ENCODE measurements at regions not wholly inside any gene's neighbourhood (a gene's known extent, or its start where the extent isn't known, plus 50 kb on each side); places are given as distances from the start of the nearest gene placed in this dataset.
A peak's percentile ranks its signal among the peaks of the same experiment; 100 is the strongest.

DNA sequence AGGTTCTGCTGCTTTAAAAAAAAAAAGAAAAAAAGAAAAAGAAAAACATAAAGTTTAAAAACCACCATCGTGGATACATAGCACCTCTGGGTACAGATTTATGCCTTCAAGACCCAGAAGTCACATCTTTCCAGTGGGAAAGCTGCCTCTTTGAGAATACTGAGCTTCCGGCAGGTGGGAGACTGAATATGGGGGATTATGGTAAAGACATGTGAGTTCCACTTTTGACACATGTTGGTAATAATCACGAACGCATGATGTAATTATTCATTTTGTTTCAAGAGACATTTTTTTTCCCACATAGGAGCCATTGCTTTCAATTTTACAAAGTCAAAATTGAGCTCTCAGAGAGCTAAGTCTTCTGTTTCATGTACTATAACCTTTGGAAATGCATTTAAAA is 229.7 kb upstream of the CDH5 start:
- no peak for DNase-seq

DNA sequence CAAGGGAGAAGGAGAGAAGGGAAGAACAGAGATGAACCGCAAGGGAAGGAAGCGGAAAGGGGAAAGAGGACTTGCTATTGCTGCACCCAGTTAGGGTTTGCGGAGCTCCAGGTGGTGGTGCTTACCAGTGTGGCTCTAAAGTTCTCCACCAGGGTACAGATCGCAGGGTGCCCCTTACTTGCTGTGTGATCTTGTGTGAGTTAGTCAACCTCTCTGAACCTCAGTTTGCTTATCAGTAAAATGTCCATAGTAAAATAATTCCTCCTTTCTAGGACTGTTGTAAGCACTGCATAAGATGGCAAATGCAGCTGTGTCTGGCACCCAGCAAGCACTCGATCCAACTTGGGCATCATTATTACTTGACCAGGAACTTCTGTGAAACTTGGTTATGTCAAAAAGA is 230.7 kb upstream of the CDH5 start:
- no peak for DNase-seq

DNA sequence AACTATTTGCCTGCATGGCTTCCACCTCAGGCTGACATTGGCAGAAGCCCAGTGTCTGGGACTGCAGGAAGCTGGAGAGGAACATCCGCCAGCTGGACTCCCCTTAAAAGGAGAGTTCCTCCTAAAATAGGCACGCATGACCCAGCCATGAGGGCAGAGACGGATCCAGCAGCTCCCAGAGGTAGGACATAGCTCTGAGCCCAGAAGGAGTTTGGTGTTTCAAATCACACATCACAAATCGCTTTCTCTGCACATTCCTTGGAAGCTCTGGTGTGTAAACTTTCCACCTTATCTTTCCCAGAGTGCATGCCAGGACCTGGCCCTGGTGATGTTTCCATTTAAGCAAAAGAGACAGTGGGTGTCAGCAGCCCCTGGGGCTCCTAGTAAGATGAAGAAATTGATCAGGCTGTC is 231.1 kb upstream of the CDH5 start:
- DNase-seq = no peak

DNA sequence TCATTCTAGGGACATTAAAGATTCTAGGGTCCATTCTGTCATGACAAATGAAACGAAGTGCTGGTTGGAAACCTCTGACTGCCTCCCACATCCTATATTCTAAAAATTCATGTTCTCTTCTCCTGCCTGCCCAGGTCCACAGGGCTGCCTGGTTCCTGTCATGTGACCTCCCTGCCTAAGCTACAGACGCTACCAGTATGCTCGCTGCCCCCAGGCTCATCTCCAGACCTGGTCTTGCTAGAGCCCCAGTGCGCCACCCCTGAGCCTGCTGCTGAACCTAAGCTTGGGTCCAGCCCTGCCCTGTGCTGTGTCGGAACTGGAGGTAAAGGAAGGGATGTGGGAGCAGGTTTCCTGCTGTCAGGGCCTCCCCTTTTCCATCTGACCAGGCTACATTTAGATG is 231.6 kb upstream of the CDH5 start:
- DNase-seq = no peak

DNA sequence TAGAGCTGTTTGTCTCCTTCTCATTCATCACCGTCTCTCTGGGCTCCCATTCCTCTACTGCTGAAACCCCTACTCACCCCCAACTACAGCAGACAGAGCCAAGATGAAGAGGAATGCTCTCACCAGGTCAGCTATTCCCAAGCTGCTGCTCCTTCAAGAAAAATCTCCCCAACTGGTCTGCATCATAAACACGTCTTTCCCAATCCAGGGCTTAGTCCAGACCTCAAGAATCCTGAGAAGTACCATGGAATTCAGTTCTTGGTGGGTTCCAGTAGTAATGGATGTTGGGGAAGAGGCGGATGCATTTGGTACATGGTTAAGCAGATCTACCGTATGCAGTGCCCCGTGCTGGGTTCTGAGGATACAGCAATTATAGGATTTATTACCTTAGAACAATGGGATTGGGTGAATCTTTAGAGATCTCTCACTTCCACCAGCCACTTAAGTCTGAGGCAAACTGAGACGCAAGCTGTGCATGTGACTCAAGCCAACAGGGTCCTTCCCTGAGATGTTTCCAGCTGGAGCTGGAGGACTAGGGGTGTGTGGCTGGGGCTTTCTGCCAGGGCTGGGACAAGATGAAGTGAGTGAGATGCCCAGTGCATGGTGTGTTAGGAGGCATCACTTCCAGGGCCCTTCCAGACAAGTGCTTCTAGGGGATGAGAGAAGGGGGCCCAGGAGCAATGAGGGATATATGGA is 232.7 kb upstream of the CDH5 start:
- DNase-seq = no peak

DNA sequence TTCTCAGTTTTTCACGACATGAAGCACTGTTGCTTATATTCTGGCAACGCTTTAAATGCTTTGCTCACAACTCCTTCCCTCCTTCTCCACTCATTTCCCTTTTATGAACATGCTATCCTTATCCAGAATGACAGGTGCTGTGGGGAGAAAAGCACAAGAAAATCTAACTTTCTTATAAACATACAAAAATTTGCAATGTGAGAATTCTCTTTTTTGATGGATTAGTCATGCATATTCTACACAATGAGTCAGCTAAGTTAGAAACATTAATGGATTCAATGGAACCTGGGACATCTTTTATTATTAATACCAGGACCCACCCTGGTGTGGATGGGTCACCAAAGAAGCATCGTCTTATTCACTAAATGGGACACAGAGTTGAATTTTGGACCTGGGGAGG is 234.6 kb upstream of the CDH5 start:
- DNase-seq = no peak

DNA sequence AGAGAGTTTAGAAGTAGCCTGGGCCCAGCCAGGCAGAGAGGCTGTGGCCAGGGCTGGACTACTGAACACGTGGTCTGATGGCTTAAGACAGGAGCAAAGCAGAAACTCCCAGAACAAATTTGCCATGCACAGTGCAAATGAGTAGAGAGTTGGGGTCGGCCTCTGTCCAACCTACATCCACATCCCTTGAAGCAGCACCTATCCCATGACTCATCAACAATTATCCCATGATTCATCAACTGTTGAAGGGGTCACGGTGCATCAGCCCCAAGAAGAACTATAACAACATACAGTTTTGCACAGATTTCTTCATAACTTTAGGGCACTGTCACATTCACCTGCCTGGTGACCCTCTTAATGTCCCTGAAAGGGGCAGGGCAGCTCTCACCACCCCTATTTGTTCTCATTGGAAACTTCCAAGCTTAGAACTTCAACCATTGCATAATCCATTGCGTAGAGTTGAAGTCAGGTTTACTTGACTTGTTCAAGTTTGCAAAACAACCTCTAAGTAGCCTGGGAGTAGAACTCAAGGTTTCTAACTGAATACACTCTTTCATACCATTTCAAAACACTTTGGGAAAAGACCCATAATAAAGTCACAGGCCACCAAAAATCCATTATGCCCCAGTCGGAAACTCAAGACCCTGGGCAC is 235.2 kb upstream of the CDH5 start:
- no peak for DNase-seq

DNA sequence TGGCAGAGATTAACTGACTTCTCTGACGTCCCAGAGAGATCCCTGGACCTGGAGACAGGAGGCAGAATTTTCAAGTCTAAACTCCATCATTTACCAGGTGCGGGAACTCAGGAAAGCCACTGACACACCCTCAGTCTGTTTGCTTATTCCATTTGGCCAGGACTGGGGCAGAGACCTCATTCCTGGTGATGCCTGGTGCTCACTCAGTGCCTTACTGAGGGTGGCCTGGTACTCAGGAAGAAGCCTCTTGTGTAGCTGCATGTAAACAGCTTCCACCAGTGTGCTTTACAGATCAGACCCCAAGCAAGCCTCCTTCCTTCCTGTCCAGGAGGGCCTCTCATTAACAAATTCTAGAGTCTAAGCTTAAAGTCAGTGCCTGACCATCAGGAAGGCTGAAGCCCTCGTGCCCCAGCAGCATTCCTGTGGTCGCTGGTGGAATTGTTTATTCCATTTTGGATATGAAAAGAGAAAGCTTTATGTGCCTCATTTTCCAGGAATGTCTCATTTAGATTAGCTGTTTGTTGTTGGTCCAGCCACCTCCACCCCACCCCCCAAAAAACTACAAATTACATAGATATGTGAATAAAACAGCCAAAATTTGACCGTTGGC is 236.1 kb upstream of the CDH5 start:
- no peak for DNase-seq

DNA sequence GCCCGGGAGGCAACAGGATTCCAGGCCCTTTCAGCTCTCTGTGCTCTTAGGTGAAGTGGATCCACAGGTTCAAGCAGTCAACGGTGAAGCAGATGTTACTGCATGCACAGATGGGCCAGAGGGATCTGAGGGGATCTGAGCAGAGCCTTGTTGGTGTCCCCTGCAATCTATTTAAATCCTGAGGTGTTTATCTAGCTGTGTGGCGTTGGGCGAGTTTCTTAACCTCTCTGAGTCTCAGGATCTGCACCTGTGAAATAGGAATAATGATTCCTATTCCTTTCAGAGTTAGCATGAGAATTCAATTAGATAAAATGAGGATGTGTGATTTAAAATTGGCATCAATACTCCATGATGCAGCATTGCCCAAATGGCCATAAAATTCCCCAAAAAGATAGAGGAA is 237.3 kb upstream of the CDH5 start:
- no peak for DNase-seq

DNA sequence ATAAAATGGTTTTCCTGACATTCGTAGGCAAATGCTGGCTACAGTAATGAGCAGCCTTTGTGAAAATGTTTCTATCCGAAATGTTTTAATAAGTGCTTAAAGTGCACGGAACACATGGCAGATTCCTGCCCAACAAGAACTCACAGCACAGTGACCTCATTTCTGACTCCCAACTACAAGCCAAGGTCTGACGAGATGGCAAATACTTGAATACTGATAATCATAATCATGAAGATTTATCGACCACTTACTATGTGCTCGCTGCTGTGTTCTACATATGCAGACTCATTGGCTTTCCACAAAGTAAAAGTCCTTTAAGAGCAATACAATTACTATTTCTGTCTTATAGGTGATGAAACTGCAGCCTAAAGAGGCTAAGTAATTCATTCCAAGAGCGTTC is 238.1 kb upstream of the CDH5 start:
- no peak for DNase-seq

DNA sequence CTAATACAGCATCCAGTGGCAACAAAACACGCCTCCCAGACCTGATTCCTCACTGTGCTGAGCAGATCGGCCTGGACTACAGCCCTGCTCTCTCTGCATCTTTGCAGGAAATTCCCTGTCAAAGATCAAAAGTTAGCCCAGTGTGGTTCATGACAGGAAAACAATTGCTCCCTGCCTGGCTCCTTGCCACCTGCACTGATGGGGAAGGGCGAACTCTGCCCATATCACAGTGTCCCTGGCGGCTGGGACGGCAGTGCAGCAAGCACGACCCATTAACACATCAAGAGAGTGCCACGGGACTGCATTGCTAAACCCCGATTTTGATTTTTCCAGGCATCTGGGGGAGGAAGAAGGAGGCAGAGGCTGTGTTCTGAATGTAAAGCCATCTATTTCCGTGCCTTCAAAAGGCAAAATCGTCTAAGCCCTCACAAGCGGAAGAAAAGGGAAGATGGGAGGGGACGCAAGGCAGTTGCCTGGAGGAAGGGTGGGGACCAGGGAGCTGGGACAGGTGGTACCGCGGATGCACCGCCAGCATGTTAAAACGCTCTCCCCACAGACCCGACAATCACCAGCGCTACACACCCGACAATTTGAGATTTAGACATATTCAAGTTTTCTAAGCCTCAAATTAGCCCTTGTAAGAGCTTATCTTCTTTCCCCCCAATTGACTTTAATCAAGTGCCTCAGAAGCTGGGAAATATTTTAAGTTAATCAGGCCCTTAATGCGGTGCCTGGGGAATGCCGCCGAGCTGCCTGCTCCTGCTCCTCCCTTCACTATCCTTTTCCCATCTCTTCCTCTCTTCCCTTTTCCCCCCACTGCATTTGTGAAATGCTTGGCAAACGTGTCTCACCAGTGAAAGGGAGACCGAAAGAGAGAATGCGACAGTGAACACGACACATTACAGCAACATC is 238.8 kb upstream of the CDH5 start:
- DNase-seq = no peak

DNA sequence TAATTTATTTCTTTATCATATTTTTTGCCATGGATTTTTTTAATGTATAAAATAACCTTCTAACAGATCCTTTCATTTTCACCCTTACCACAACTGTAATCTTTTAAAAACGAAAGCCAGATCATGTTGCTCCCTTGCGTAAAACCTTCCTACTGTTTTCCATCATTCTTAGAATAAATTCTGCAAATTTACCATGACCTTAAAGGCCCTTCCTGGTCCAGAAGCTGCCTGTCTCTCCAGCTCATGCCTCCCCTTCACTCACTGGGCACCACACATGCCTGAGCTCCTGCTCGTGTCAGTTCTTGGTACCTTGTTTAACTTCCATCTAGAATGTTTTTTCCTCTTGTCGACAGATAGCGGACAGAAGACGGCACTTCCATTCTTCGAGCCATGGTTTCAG is 245.0 kb upstream of the CDH5 start:
- DNase-seq = no peak

DNA sequence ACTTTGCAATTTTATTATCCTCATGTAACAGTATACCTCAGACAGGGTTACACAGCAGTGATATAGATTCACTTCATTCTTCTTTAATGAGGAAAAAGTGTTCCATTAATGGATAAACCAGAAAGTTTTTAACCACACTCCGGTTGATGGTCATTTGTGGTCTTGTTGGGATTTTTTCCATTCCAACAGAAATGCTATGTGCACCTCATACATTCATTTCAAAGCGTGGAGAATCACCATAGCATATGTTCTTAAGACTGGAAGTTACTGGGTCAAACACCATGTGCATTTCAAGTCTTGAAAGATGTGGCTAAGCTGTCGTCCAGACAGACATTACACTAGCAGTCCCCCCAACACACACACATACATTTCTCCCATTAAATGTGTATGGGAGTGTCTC is 245.8 kb upstream of the CDH5 start:
- no peak for DNase-seq

DNA sequence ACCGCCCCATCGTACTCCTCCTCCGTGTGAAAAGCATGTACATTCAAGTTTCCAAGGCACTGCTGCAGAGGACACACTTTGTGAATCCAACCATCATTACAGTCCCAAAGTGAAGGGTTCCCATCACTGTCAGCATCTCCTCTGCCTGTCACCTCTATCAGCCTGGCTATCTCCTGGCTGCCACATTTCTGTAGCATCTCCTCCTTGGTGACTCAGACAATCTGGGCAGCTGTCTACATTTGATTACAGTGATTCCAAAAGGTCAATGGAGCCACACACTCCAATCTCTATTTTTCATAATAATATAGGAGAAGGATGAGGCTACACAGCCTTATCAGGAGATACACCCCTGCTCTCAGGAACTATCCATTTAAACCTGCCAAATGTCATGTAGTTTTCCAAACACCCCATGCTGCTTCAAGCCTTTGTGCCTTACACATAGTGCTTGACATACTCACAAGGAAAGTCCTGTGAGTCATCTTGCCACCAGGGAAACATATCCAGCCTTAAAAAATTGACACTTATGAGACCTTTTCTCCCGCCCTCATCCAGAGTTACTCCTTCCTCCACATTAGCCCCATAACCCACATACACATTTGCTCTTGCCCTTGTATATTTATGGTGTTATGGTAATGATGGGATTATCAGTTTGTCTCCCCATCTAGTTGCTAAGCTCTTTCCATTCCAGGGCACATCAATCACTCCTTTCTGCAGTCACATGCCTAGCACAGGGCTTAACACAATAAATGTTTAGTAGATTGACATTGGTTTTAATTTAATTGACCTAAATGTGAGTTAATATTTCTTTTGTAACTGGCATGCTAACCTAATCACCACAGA is 250.1 kb upstream of the CDH5 start:
- no peak for DNase-seq

DNA sequence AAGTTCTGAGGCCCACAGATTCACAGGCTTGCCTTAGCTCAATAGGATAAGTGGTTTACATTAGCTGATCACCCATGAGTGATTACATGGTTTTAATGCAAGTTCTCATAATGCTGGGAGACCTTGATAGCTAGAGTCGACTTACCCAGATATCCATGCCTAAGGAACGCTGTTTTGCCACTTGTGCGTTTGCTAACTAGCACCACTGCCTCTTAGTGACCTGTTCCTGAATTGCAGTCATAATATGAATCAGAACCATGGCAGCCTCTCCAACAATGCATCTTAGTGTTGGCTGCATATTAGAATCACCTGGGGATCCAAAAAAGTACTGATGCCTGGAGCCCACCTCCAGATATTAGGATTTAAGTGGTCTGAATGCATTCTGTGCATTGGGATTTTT is 251.1 kb upstream of the CDH5 start:
- DNase-seq = no peak

DNA sequence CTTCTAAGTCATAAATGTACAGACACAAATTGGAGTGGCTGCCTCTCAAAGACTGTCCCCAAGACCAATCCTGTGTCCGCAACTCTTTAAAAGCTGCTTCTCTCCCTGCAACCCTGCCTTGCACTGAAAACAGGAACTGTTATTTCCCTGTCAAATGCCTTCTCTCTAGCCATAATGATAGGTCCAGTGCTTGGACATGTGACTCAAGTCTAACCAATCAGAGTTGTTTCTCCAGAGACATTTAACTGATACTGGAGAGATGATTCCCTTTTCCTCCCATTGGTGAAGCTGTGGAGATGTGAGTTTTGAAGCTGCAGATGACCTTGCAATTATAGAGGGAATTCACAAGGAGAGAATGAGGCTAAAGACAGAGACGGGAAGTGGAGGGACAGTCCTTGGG is 253.3 kb upstream of the CDH5 start:
- DNase-seq = no peak

DNA sequence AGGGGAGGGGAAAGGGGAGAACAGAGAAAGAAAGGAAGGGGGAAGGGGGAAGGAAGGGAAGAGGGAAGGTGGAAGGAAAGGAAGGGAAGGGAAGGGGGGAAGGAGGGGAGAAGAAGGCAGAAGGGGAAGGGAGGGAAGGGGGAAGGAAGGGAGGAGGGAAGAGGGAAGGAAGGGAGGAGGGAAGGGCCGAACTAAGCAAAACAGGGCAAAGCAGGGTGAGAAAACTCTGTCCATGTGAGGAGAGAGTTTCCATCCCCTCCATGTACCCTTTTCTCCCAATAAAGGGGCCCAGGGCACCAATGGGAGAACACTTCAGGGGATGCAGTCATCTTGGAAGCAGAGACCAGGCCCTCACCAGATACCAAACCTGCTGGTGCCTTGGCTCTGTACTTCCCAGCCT is 256.8 kb upstream of the CDH5 start:
- DNase-seq = no peak

DNA sequence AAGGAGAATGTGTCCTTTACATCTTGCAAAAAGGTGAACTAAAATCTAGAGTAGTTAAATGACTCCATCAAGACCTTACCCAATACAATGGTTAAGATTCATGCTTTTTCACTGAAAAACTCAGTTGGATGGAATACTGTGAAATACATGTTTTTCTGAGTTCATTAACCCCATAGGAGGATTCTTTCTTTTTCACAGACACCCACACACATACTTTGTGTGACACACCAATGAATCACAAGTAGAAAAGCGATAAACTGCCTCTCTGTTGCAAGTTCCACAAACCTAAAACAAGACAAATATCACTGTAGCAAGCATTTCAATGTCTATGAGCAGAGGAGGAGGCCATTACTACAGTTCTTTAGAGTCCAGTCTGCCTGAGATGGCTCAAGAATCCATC is 258.8 kb upstream of the CDH5 start:
- no peak for DNase-seq

DNA sequence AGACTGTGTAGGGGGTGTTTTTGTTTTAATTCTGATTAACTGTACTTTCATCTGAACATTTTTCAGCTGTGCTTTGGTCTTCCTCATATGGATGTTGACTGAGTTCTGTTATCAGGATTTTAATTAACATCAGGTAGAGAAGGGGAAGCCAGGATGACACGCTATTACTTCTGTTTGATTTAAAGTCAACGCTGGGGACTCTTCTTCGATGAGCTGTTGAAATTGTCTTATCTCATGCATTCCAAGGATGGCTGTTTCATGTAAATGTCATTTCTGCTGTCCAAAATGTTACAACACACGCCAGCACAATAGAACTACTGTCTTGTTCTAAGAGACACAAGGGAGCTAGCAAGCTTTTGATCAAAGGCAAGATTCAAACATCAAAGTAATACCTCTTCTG is 263.3 kb upstream of the CDH5 start:
- DNase-seq = no peak

DNA sequence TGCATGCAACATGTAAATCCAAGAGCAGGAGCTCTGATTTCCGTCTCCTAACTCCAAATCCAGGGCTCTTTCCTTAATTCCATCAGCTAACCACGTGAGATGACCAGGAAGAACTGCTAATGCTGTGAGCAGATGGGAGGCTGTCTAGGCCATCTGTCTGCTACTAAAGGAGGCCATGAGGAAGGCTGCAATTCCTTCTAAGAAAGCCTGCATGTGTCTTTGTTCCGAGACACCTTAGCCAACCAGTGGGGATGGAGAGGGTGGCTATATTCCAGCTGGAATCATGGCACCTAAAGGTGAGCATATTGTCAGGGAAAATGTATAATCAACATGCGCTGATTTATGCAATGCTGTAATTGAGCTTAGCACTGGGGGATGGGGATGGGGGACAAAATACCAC is 267.2 kb upstream of the CDH5 start:
- peak in 2 of 14 donors; percentile 20 to 78 for DNase-seq

DNA sequence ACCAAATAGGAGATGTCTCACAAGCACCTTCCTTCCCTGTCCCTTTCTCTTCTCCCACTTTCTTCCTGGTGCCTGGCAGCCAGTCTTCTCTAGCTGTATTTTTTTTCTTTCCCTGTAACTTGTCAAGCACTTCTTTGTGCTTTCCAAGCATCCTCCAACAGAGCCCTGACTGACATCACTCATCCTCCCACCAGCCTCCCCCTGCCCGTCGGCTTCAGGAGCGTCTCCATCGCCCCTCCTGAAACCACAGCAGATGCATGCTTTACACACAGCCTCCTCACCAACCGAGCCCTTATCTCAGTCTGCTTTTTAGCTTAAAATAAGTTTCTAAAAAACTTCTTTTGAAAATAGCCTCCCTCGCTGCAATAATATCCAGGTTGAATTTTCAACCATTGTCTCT is 268.7 kb upstream of the CDH5 start:
- no peak for DNase-seq

DNA sequence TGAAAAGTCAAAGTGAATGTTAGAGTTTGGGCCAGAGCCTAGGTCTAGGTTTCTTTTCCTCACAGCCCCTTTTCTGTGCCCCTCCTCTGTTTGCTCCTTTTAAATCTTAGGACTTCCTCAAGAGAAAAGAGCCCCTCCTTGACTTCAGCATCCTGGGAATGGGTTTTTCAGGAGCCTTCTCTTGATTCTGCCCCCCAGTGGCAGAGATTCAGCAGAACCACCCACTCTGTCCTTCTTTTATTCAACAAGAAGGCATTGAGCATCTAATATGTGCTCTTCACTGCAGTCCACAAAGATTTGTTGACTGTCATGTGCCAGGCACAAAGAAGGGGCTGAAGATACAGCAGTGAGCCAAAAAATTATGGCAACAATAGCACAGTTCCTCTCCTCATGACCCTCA is 270.8 kb upstream of the CDH5 start:
- no peak for DNase-seq

Data from C1 segment of cervical spinal cord (tissue), 14 donors.